Neural cell (in vitro differentiated cells): ENCODE measurements at regions not wholly inside any gene's neighbourhood (a gene's known extent, or its start where the extent isn't known, plus 50 kb on each side); places are given as distances from the start of the nearest gene placed in this dataset.
"Not testable (repeated sequence)": the region's sequence is repeated elsewhere in the genome, so short reads cannot be mapped to it uniquely, and the experiment has no call there.

Experiments
- CTCF ChIP-seq: fragments of 450-650 bp; IDR thresholded peaks from 2 replicates; pipeline ENCODE4 v1.5.1; 2014; ENCODE audit warnings: antibody characterized with exemption, mild to moderate bottlenecking, moderate library complexity; ENCODE audit not compliant: poor library complexity, severe bottlenecking
- EP300 ChIP-seq: fragments of 450-650 bp; conservative IDR thresholded peaks from 2 replicates; pipeline ENCODE4 v1.6.1; 2014; ENCODE audit warnings: antibody characterized with exemption, mild to moderate bottlenecking, moderate library complexity; ENCODE audit not compliant: poor library complexity, severe bottlenecking
- EZH2 ChIP-seq: fragments of 200-600, 300-800 bp; shearing (Covaris generic), sonication (generic); IDR thresholded peaks from 2 replicates; pipeline ENCODE4 v1.6.1; 2014; ENCODE audit warnings: antibody characterized with exemption, low read length, borderline replicate concordance, mild to moderate bottlenecking; ENCODE audit not compliant: insufficient read depth, poor library complexity, severe bottlenecking
- MXI1 ChIP-seq: fragments of 450-650 bp; conservative IDR thresholded peaks from 2 replicates; pipeline ENCODE4 v1.6.1; 2014; ENCODE audit warnings: antibody characterized with exemption, mild to moderate bottlenecking; ENCODE audit not compliant: poor library complexity, severe bottlenecking
- POLR2AphosphoS5 ChIP-seq: IDR thresholded peaks from 2 replicates; pipeline ENCODE4 v1.6.1; 2012
- SMC3 ChIP-seq: fragments of 450-650 bp; conservative IDR thresholded peaks from 2 replicates; pipeline ENCODE4 v1.6.1; 2014; ENCODE audit warnings: antibody characterized with exemption, mild to moderate bottlenecking, moderate library complexity; ENCODE audit not compliant: poor library complexity
- TAF1 ChIP-seq: IDR thresholded peaks from 2 replicates; pipeline ENCODE4 v1.6.1; 2012; ENCODE audit warnings: low read depth
- TF ChIP-seq, protein P1 (sequence below): IDR thresholded peaks from 2 replicates; pipeline ENCODE4 v1.6.1; 2012; ENCODE audit warnings: borderline replicate concordance

DNA sequence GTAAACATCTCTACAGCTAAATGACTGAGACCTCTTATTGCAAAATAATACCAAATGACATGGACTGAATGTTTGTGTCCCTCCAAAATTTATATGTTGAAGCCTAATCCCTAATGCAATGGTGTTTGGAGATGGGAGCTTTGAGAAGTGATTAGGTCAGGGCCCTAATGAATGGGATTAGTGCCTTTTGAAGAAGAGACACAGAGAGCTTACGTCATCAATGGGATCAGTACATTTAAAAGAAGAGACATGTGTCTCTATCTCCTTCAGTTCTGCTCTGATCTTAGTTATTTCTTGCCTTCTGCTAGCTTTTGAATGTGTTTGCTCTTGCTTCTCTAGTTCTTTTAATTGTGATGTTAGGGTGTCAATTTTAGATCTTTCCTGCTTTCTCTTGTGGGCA lies 301.6 kb upstream of the FSTL5 start:
- not testable (repeated sequence) for TF ChIP-seq CTCF, POLR2AphosphoS5, EZH2, TAF1, EP300, MXI1, SMC3
- TF ChIP-seq, protein P1, sequence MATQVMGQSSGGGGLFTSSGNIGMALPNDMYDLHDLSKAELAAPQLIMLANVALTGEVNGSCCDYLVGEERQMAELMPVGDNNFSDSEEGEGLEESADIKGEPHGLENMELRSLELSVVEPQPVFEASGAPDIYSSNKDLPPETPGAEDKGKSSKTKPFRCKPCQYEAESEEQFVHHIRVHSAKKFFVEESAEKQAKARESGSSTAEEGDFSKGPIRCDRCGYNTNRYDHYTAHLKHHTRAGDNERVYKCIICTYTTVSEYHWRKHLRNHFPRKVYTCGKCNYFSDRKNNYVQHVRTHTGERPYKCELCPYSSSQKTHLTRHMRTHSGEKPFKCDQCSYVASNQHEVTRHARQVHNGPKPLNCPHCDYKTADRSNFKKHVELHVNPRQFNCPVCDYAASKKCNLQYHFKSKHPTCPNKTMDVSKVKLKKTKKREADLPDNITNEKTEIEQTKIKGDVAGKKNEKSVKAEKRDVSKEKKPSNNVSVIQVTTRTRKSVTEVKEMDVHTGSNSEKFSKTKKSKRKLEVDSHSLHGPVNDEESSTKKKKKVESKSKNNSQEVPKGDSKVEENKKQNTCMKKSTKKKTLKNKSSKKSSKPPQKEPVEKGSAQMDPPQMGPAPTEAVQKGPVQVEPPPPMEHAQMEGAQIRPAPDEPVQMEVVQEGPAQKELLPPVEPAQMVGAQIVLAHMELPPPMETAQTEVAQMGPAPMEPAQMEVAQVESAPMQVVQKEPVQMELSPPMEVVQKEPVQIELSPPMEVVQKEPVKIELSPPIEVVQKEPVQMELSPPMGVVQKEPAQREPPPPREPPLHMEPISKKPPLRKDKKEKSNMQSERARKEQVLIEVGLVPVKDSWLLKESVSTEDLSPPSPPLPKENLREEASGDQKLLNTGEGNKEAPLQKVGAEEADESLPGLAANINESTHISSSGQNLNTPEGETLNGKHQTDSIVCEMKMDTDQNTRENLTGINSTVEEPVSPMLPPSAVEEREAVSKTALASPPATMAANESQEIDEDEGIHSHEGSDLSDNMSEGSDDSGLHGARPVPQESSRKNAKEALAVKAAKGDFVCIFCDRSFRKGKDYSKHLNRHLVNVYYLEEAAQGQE, result not testable (repeated sequence)
